Gastroesophageal sphincter (tissue), 3 donors: ENCODE measurements at regions not wholly inside any gene's neighbourhood (a gene's known extent, or its start where the extent isn't known, plus 50 kb on each side); places are given as distances from the start of the nearest gene placed in this dataset.

Experiments
- POLR2A ChIP-seq, 2 donors: fragments of 450-650 bp; IDR thresholded peaks; one replicate each; pipeline ENCODE4 v1.6.1; 2017; ENCODE audit warnings: antibody characterized with exemption in 2 of 2, mild to moderate bottlenecking in 2 of 2, moderate library complexity in 1 of 2
- TF ChIP-seq, protein P1 (sequence below), 4 experiments: fragments of 200-600 bp in 2 of 4; fragments of 450-650 bp in 2 of 4; sonication (generic) in 1 of 4; IDR thresholded peaks; one replicate each; pipeline ENCODE4 v1.5.1; 2017 to 2019; ENCODE audit warnings: antibody characterized with exemption in 4 of 4, mild to moderate bottlenecking in 2 of 4, moderate library complexity in 2 of 4

DNA sequence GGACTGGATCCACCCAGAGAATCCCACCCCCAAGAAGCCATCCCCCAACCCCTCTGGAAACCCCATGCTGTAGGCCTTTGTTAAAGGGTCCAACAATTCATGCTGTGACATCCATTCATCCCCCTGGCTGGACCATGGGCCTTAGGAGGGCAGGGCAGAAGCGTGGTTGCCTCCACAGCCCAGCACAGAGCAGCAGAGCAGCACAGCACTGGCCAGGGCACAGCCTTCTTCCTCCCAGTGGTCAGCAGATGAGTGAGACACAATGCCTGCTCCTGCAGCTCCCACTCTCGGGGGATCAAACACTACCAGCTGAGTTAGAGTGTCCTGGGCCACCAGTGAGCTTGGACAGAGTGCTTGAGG lies 84.5 kb upstream of the LINC01488 start:
- no peak for TF ChIP-seq POLR2A (IDR thresholded peaks at IDR 0.05)
- TF ChIP-seq, protein P1, sequence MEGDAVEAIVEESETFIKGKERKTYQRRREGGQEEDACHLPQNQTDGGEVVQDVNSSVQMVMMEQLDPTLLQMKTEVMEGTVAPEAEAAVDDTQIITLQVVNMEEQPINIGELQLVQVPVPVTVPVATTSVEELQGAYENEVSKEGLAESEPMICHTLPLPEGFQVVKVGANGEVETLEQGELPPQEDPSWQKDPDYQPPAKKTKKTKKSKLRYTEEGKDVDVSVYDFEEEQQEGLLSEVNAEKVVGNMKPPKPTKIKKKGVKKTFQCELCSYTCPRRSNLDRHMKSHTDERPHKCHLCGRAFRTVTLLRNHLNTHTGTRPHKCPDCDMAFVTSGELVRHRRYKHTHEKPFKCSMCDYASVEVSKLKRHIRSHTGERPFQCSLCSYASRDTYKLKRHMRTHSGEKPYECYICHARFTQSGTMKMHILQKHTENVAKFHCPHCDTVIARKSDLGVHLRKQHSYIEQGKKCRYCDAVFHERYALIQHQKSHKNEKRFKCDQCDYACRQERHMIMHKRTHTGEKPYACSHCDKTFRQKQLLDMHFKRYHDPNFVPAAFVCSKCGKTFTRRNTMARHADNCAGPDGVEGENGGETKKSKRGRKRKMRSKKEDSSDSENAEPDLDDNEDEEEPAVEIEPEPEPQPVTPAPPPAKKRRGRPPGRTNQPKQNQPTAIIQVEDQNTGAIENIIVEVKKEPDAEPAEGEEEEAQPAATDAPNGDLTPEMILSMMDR (IDR thresholded peaks at IDR 0.05), result no peak
